GM18517 (cell line): ENCODE measurements at regions not wholly inside any gene's neighbourhood (a gene's known extent, or its start where the extent isn't known, plus 50 kb on each side); places are given as distances from the start of the nearest gene placed in this dataset.
"Not testable (repeated sequence)": the region's sequence is repeated elsewhere in the genome, so short reads cannot be mapped to it uniquely, and the experiment has no call there.

Source experiments
- ATAC-seq: cut with Tn5 transposase; IDR thresholded peaks from one replicate; pipeline ENCODE4 v1.9.1; 2021; ENCODE audit warnings: mild to moderate bottlenecking, moderate library complexity; ENCODE audit not compliant: unreplicated experiment

DNA sequence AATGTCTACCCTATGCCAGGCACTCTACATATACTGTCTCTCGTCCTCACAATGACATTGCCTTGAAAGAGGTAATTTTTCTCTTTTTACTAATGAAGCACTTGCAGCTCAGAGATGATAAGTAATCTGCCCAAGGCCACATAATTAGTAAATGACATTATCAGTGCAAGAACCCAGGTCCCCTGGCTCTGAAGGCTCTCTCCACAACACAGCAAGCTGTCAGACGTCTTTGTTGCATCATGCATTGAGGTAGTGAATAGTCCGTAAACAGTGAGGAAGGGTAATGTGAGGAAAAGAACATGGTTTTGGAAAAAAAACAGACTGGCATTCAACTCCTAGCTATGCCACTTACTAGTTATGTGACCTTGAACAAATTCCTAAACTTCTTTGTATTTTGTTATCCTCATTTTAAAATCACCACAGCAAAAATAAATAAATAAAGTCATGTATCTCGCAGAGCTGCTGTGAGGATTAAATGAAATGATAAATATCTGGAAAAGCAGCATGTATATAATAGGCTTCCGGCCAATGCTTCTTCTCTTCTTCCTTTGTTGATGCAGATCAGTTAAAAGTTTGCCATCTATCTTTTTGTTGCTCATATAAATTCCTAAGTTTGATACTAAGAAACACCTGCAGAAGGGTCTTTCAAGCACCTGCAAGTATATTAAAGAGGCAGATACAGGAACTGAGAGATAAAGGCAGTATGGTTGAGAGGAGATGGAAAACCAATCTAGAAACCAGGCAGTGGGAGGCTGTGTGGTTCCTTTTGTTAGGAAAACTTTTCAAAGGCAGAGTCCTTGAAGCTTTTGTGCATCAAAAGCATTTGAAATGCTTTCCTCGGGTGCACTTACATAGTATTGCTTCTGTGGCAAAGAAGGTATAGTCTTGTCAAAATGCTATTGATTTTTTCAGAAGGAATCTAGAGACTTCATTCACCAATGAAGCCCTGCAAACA is 82.8 kb downstream of the BTG1 start:
- ATAC-seq = no peak

DNA sequence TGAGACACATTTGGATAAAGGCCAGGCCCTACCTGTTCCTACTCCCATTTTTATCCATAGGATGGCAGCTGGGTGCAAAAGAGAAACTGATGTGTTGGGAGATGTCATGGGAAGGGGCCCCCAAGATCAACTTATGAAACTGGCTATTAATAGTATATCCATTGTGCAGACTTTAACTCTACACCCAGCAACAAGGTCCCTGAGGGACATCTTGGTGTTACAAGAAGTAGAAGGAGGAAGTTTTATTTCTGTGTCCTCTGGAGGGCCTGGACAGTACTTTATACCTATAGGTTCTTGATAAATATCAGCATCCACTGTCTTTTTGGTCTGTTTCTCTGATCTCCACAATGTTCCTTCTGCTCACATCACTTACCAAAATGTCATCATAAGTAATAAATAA is 84.6 kb downstream of the BTG1 start:
- no peak for ATAC-seq

DNA sequence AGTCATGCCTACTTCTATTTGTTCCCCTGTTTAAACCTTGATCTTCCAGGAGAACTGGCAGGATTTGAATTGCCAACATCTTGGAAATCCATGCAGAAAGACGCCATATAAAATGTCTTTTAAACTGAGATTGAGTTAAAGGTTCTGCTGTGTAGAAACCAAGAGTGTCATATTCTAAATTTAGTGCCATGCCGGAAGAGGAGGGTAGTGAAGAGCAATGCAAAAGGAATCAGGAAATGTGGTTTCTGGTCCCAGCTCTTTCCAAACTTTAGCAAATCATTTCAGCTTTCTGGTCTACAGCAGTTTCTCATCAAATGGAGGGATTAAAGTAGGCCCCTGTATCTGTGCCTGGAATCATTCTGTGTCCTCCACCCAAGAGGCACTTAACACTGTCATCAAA is 85.7 kb downstream of the BTG1 start:
- no peak for ATAC-seq

DNA sequence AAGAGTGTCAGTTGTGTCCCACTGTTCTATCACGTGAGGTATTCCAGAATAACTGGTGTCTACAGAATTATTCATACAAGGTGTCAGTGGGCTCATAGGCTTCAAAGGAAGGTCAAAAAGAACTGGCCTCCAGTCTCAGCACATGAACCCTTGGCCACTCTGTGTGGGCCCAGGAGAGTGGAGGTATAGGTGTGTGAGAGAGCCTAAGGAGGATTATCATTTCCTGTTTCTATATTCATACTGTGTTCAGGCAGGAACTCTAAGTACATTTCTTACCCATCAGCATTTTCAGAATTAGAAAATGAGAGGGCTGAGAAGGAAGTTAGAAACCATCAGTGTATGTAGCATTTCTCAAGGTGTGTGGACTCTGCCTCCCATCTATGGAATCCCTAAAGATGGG is 87.0 kb downstream of the BTG1 start:
- no peak for ATAC-seq

DNA sequence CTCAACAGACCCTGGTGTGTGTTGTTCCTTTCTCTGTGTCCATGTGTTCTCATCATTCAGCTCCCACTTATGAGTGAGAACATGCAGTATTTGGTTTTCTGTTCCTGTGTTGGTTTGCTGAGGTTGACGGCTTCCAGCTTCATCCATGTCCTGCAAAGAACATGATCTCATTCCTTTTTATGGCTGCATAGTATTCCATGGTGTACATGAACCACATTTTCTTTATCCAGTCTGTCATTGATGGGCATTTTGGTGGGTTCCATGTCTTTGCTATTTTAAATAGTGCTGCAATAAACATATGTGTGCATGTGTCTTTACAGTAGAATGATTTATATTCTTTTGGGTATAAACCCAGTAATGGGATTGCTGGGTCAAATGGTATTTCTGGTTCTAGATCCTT is 88.9 kb downstream of the BTG1 start:
- not testable (repeated sequence) for ATAC-seq

DNA sequence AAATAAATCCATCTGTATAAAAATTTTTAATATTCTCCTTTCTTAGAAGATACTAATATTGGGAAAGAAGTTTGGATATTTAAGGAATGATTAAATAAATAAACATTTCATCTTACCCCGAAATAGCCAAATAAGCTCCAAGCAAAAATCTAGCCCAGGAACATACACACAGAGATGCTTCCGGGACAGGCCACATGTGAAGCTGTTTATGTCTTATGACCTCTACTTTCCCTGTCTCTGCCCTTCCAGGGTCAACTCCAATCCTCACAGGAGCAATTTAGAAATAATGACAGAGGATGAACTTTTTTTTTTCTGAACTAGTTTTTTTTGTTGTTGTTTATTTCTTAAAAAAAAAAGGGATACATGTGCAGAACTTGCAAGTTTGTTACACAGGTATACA is 89.4 kb downstream of the BTG1 start:
- no peak for ATAC-seq

DNA sequence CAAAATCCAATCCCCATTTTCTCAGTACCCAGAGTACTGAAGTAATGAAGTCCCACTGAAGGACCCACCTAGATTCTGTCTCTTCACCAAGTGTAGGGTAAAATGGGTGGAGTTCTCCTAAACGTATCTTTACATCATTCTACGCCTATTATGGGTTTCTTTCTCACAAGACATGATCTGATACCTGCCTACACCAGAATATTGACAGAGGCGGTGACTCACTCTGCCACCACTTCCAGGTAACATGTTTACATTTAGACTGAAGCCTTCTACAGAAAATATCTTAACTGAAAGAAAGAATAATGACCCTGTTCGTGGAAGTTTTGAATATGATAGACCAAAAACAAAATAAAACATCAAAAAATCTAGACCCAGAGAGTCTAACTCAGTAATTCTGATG is 89.8 kb downstream of the BTG1 start:
- no peak for ATAC-seq

DNA sequence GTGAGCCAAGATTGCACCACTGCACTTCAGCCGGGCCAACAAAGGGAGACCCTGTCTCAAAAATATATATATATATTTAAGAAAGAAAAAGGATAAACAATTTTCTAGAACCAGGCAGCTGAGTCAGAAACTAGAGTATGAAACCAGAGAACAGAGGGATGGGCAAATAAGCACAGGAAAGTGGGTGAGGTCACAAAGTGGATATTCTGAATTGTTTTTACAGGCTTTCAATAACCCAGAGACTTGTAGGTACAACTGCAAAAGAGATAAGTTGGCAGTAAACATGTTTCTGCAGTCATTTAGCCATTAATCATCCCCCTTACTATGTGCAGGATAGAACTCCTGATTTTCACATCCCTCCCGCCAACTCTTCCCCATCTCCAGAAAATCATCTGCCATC is 94.2 kb downstream of the BTG1 start:
- no peak for ATAC-seq

DNA sequence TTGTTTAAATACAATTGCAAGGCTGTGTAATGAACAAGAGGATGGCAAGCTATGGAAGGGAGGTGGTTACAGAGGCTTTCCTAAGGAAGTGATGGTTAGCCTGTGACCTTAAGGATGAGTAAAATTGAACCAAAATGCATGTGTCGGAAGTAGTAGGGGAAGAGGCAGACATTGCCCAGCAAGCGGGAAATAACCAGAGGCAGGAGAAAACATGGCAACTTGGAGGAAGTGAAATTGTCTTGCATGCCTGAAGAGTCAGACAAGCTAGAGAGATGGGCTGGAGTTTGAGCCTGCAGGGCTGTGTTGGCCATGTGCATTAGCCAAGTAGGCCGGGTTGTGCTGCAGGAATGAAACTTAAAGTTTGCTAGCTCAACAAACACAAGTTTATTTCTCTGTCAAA is 96.2 kb downstream of the BTG1 start:
- peak; percentile 73 for ATAC-seq

DNA sequence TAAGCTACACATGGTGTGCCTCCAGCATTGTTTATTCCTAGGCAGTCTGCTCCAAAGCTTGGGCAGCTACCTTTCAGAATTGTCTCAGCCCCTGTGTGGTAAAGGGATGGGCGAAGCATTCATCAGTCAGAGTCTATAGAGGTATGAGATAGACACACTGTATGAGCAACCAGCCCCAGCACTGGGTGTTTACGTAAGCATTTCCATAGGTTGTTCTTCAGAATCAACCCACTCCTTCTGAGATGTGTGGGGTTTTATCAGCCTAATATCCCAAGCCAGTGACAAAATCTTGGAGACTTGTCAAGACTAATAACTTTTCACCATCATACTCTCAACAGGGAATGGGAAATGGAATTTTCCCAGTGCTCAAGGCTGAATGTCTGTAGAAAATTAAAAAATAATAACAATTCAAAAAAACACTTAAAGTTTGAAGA is 98.2 kb downstream of the BTG1 start:
- no peak for ATAC-seq

DNA sequence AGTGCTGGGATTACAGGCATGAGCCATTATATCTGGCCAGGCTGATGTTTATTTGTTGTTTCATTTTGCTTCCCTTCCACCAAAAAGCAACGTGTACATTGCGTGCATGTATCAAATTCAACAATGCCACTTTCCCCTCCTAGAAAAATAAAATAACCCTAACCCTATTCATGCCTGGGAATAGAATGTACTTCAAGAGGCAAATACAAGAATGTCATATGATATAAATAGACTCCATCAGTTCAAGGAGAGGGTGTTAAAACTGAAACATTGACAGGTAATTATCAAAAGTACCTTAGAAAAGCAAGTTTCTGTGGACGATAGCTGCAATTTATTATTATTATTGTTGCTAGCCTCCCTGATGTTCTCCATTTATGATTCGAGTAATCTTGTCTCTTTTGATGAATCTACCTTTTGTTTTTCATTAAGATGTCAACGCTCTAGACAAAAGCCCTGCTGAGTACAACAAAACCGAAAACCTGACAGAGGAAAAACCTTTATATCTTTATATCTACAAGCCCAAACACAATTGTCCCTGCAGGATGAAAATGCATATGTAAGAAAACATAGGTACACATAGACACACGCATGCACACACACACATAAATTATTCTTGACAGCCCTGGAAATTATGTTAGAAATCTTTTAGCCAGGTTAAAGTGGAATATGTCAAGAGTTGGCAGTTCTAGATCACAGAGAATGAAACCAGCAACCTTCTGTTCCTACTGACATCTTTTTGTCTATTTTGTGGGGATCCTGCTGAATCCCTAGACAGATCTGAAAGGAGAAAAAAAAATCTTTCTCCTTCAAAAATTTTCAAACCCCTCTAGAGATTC is 98.9 kb downstream of the BTG1 start:
- no peak for ATAC-seq

DNA sequence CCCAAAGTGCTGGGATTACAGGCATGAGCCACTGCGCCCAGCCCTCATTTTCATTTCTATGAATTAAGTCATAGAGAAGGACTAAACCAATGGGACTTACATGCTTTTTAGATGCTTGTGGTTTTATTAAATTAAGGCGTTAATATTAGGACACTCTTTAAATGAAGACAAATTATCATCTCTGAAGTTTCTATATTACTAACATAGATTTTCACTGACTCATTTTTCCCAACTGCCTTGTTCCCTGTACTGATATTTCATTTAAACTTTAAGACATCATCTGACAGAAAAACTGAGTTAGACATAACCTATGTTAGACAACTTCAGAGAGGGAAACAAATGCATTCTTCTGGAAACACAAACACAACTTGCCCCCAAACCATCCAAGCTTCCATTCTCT is 99.8 kb downstream of the BTG1 start:
- no peak for ATAC-seq

DNA sequence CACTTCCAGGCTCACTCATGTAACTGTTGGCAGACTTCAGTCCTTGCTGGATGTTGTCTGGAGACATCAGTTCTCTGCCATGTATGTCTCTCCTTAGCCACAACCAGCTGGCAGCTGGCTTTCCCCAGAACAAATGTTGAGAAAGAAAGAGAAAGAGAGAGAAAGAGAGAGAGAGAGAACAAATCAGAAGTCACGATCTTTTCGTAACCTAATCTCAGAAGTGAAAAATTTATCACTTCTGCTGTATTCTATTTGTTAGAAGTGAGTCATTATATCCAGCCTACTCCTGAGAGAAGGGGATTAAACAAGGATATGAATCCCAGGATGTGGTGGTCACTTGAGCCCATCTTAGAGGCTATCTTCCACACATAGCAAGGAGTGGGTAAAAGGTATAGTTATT is 101.2 kb downstream of the BTG1 start:
- ATAC-seq = no peak

DNA sequence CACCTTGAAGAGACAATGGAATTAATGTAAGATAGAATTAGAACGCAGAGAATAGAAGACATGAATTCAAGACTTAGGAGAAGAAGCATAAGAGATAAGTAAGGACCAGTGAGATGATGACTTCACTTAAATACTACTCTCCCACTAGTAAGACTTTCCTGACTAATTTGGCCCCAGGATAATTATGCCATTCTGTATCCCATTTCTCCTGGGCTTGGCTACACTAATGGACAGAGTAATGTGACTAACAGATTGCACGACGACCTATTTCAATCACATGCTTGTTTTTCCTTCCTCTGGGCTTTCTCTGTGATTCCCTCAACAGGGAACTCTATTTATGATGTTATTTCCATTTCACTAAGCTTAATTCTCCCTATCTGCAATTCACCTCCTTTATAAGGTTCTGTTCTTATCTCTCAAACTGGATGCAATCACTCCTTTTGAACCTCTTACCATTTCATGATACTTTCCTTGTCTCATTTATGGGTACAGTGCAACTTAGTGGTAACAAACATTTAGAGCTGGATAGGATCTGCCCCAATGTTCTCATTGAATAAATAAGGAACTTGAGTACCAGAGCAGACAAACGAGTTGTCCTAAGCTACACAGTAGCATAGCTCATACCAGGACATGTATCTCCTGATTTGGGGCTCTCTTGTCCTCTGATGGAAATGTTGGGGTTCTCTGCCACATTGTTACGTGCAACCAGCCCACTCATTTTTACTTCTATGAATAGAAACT is 102.7 kb downstream of the BTG1 start:
- no peak for ATAC-seq

DNA sequence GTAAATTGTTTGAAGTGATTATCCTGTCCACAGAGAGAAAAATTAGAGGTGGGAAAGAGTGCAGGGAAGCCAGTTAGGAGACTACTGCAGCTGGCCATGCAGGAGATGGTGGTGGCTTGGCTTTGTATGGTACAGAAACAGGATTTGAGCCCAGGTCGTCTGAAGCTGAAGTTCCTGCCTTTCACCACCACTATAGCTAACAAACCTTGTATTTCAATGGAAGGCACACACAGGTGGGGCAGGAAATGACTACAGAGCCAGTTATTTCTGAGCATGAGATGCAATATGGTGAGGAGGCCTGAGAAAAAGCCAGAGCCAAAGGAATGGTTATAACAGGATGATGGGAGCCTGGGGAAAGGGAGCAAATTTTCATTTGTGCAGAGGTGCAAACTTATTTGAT is 103.9 kb downstream of the BTG1 start:
- no peak for ATAC-seq

DNA sequence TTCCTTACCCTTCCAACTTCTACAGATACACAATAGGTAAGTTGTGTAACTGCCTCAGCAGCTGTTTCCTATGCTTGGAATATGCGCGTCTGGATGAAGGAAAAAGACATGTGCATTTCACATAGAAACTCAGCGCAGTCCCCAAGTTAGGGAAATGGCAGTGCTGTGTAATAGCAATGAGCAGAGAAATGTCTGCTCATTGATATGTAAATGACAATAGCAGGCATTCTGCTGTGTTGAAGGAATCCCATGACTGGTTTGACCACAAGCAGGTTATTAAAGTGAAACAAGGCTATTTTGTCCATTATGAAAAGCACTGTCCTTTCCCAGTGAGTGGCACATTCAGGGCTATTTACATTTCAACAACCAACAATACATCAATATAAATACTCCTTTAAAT is 106.6 kb downstream of the BTG1 start:
- no peak for ATAC-seq

DNA sequence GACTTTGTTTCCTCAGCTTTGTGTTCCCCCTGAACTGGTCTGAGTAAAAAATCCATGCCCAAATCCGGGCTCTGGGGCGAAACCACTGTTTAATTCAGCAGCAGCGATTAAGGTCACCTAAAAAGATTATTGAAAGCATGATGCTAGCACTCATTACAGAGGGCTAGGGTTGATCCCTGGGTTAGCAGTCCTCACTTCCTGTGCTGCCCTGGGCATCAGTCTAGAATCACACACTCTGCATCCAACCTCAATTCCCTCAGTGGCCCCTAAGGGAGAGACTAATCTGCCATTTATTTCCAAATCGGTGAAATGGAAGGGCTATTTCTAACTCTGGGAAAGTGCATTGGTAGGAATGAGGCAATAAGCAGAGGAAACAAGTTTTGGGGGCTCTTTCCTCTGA is 107.2 kb downstream of the BTG1 start:
- no peak for ATAC-seq

DNA sequence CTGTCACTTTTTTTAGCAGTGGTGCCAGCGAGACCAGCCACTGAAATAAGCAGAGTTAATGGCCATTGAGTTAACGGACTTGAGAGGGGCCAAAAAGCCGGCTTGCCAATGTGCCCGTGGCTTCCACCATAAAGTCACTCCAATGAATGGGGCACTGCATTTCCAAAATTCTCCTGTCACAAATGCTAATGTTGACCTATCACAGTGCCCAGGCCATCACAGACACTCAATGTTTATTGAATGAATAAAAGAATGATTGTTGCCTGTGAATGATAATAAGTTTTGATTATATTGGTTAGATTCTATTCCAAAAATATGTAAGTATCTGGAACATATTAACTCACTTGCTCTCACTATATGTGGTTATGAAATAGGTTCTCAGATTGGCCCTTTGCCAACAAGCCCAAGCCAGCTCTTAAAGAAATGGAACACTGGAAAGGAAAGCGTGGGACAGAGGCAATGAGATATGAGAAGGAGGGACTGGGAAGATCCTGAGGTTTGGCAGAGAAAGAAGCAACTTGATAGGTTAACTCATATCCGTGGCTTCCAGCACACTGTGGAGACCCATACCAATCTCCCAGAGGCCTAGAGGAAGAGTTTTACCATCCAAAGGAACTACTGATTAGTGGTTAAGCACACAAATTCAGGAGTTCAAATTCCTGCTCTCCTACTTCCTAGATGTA is 108.7 kb downstream of the BTG1 start:
- no peak for ATAC-seq

DNA sequence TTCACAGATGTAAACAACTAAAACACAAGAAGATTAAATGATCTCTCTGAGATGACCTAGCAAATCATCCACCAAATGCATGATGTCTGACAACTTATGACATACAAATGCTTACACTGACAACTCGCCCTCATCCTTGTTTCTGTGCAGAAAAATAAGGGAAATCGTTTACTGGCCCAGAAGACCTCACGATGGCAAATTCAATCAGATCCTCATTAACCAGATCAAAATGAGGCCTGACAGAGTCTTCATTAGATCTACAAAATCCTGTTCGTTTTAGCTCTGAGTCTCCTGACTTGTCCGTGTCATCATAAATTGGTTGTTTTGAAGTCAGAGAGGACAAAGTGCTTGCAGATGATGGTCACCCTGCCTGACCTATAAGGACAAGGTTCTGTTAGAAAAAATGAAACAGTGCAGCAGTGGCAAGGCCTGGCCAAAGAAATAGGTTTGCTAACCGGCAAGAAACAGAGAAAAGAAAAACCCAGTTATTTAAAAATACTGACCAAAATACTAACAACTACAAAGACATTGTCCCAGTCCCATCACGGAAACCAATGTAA is 109.5 kb downstream of the BTG1 start:
- no peak for ATAC-seq

DNA sequence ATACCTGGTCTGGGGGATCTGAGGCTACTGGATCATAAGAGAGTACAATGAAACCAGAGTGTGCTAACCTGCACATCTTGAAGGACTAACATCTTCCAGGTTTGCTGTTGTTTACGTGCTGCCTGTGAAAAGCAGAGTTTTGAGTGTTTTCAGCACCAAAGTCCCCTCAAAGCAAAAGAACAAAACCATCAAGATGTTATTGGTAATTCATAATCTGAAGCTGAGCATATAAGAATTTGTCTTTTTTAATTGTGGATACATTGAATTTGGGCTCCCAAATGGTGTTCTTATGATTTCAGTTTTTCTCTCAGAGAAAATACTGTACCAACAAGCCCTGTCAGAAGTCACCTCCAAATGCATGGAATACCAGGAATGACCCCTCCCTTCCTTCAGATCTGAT is 110.2 kb downstream of the BTG1 start:
- no peak for ATAC-seq
